GM18951 (cell line): ENCODE measurements at regions not wholly inside any gene's neighbourhood (a gene's known extent, or its start where the extent isn't known, plus 50 kb on each side); places are given as distances from the start of the nearest gene placed in this dataset.

Experiments
- POLR2A ChIP-seq: IDR thresholded peaks from 4 replicates; pipeline ENCODE4 v1.6.1; 2011; ENCODE audit warnings: mild to moderate bottlenecking; ENCODE audit not compliant: insufficient read length, insufficient read depth; ENCODE audit errors: extremely low read depth
- in situ Hi-C: fragments of 300-500 bp; cut with MboI; formaldehyde crosslinking; loops from one replicate; pipeline ENCODE4 v1.12.0; 2022; ENCODE audit warnings: low sequenced_read_pairs, mixed read lengths, inconsistent platforms; ENCODE audit not compliant: unreplicated experiment

DNA sequence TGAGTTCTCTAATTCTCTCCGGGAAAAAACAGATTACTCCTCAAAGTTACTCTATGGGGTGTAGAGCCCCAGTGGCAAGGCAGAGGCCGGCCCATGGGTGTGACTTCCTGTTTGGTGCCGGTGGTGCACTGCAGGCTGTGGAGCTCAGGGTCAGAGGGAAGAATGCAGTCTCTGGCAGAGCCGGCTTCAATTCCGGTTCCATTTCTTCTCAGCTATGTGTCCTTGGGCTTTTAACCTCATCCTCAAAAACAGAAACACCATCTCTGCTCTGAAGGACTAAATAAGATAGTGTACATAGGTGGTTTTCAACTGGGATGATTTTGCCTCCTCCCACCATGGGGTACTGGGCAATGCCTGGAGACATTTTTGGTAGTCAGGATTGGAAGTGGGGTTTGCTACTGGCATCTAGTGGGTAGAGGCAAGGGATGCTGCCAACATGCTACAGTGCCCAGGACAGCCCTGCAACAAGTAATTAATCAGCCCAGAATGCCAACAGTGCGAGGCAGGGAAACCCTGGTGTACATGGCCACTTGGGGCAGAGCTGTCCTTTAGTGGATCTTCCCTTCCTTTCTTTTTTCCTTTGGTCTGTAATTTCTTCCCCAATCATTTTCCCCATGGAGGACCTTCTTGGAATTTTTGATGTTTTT, 81.2 kb downstream of the INSIG2 start:
- no peak for TF ChIP-seq POLR2A
- in situ Hi-C loops: no loop called here

DNA sequence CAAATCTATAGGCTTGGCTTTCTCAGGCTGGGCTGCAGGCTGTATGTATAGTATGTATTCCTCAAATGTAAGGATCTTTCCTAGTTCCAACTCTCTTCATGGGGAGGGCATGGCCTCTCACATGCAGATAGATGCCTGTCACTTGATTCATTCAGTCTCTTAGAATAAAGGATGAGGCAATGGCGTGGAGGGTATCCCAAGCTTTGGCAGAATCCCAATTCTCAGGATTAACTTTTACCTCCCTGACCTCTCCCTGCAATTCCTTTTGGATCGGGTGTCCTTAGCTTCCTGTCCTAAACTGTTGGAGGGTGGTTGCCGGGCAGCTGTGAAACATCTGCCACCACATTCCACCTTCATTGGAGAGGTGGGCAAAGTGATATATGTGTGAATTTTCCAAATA, 80.3 kb downstream of the INSIG2 start:
- in situ Hi-C loops: no loop called here
- no peak for TF ChIP-seq POLR2A

- no peak for TF ChIP-seq POLR2A
- in situ Hi-C loops: no loop called here
Measured at GRCh38 chr2:118167026-118167425, 78.8 kb downstream of the INSIG2 start.

DNA sequence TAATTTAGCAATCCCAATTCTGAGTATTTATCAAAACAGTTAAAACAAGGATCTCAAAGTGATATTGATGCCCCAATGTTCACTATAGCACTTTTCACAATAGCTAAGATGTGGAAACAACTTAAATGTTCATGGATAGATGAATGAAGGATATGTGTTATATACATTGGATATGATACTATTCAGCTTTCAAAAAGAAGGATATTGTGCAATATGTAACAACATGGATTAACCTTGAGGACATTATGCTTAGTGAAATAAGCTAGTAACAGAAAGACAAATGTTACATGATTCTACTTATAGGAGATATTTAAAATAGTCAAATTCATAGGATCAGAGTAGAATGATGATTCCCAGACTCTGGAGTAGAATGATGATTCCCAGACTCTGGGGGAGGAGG, 78.0 kb downstream of the INSIG2 start:
- TF ChIP-seq POLR2A: no peak
- in situ Hi-C loops: no loop called here

- no peak for TF ChIP-seq POLR2A
- in situ Hi-C loops: no loop called here
Measured at GRCh38 chr2:118165595-118165994, 77.3 kb downstream of the INSIG2 start.
